ENCODE measurements at regions not wholly inside any gene's neighbourhood (a gene's known extent, or its start where the extent isn't known, plus 50 kb on each side); places are given as distances from the start of the nearest gene placed in this dataset.

GRCh38 chr18:26746826-26747475 lies 118.6 kb downstream of the AQP4 start:
- TF ChIP-seq, protein P1, sequence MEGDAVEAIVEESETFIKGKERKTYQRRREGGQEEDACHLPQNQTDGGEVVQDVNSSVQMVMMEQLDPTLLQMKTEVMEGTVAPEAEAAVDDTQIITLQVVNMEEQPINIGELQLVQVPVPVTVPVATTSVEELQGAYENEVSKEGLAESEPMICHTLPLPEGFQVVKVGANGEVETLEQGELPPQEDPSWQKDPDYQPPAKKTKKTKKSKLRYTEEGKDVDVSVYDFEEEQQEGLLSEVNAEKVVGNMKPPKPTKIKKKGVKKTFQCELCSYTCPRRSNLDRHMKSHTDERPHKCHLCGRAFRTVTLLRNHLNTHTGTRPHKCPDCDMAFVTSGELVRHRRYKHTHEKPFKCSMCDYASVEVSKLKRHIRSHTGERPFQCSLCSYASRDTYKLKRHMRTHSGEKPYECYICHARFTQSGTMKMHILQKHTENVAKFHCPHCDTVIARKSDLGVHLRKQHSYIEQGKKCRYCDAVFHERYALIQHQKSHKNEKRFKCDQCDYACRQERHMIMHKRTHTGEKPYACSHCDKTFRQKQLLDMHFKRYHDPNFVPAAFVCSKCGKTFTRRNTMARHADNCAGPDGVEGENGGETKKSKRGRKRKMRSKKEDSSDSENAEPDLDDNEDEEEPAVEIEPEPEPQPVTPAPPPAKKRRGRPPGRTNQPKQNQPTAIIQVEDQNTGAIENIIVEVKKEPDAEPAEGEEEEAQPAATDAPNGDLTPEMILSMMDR (IDR thresholded peaks at IDR 0.05; ENCODE audit: poor library complexity) = no peak
- TF ChIP-seq EZH2phosphoT487 (IDR thresholded peaks at IDR 0.05; ENCODE audit: low read depth, severe bottlenecking, unreplicated experiment) = no peak
